ENCODE measurements at regions not wholly inside any gene's neighbourhood (a gene's known extent, or its start where the extent isn't known, plus 50 kb on each side); places are given as distances from the start of the nearest gene placed in this dataset.
"Not testable (repeated sequence)": the region's sequence is repeated elsewhere in the genome, so short reads cannot be mapped to it uniquely, and the experiment has no call there.

- Histone ChIP-seq H3K27me3 (replicated peaks; ENCODE audit: control insufficient read depth, insufficient read depth, low read length, poor library complexity, severe bottlenecking) (no peaks in the 10 kb centered on the region), H3K4me3 (ENCODE audit: insufficient read depth, low read depth, low read length, poor library complexity, severe bottlenecking) (no peak overlapping the region), H3K9me3 (ENCODE audit: control insufficient read depth, low read length) (no peaks in the 10 kb centered on the region), H3K27ac (ENCODE audit: insufficient read depth, low read length, poor library complexity, severe bottlenecking) (no peak overlapping the region), H3K36me3 (ENCODE audit: control insufficient read depth, insufficient read depth, low read length) (no peaks in the 10 kb centered on the region), H3K4me1 (ENCODE audit: control insufficient read depth, insufficient read depth, low read length, poor library complexity, severe bottlenecking) (no peaks in the 10 kb centered on the region)
- no peak for DNase-seq
Measured at GRCh38 chr14:106037380-106037779, 511.0 kb downstream of the TMEM121 start.

DNA sequence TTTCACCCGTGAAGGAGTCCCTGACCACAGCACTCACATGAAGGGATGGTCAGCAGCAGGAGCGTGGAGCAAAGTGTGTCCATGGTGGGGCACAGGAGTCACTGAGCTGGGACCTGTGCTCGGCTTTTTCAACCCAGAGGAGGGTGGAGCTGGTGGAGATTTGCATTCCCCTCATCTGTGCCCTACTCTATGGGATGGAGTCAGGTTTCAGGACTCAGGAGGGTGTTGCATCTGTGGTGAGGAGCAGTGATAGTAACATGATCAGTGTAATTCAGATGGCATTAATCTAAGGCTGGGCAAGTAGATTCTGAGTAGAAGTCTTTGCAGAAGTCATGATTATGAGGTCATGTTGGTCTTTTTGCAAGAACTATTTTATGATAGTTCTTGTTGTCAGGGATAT is 511.9 kb downstream of the TMEM121 start:
- no peaks in the 10 kb centered on the region for H3K9me3 ChIP-seq (ENCODE audit: control insufficient read depth, low read length)
- H3K27ac ChIP-seq (ENCODE audit: insufficient read depth, low read length, poor library complexity, severe bottlenecking), result no peak overlapping the region

DNA sequence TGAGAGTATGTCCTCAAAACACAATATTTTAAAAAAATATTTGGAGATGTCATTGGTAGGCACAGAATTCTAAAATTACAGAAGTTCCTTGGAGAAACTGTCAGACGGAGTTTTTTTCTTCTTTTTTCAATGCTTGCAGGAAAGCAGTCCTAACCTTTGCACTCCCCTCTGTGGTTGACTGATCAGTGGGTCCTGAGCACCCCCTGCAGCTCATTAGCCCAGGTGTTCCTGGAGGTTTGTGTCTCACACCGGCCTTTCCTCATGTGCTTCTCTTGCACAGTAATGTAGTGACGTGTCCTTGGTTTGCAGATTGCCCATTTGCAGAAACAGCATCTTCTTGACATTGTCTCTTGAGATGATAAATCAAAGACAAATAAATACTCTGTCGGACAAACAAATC is 513.0 kb downstream of the TMEM121 start:
- peak in 1 of 3 donors; percentile 39 for DNase-seq
- Histone ChIP-seq H3K9me3 (ENCODE audit: control insufficient read depth, low read length) (no peaks in the 10 kb centered on the region), H3K4me1 (ENCODE audit: control insufficient read depth, insufficient read depth, low read length, poor library complexity, severe bottlenecking) (no peaks in the 10 kb centered on the region)

More for the DNA sequence above, 511.9 kb downstream of the TMEM121 start:
- Histone ChIP-seq H3K4me1 (ENCODE audit: control insufficient read depth, insufficient read depth, low read length, poor library complexity, severe bottlenecking) (no peaks in the 10 kb centered on the region), H3K27me3 (replicated peaks; ENCODE audit: control insufficient read depth, insufficient read depth, low read length, poor library complexity, severe bottlenecking) (no peaks in the 10 kb centered on the region), H3K36me3 (ENCODE audit: control insufficient read depth, insufficient read depth, low read length) (no peaks in the 10 kb centered on the region), H3K4me3 (ENCODE audit: insufficient read depth, low read depth, low read length, poor library complexity, severe bottlenecking) (no peak overlapping the region)
- DNase-seq, result no peak

GRCh38 chr14:106044515-106044914 is 518.1 kb downstream of the TMEM121 start:
- H3K4me1 ChIP-seq (ENCODE audit: control insufficient read depth, insufficient read depth, low read length, poor library complexity, severe bottlenecking), result no peaks in the 10 kb centered on the region
- no peaks in the 10 kb centered on the region for H3K36me3 ChIP-seq (ENCODE audit: control insufficient read depth, insufficient read depth, low read length)
- no peaks in the 10 kb centered on the region for H3K9me3 ChIP-seq (ENCODE audit: control insufficient read depth, low read length)
- no peak overlapping the region for H3K27ac ChIP-seq (ENCODE audit: insufficient read depth, low read length, poor library complexity, severe bottlenecking)
- no peak for DNase-seq
- H3K27me3 ChIP-seq (replicated peaks; ENCODE audit: control insufficient read depth, insufficient read depth, low read length, poor library complexity, severe bottlenecking), result no peaks in the 10 kb centered on the region
- H3K4me3 ChIP-seq (ENCODE audit: insufficient read depth, low read depth, low read length, poor library complexity, severe bottlenecking), result no peak overlapping the region

More for the DNA sequence above, 513.0 kb downstream of the TMEM121 start:
- Histone ChIP-seq H3K36me3 (ENCODE audit: control insufficient read depth, insufficient read depth, low read length) (no peaks in the 10 kb centered on the region), H3K27ac (ENCODE audit: insufficient read depth, low read length, poor library complexity, severe bottlenecking) (no peak overlapping the region), H3K27me3 (replicated peaks; ENCODE audit: control insufficient read depth, insufficient read depth, low read length, poor library complexity, severe bottlenecking) (no peaks in the 10 kb centered on the region), H3K4me3 (ENCODE audit: insufficient read depth, low read depth, low read length, poor library complexity, severe bottlenecking) (no peak overlapping the region)

DNA sequence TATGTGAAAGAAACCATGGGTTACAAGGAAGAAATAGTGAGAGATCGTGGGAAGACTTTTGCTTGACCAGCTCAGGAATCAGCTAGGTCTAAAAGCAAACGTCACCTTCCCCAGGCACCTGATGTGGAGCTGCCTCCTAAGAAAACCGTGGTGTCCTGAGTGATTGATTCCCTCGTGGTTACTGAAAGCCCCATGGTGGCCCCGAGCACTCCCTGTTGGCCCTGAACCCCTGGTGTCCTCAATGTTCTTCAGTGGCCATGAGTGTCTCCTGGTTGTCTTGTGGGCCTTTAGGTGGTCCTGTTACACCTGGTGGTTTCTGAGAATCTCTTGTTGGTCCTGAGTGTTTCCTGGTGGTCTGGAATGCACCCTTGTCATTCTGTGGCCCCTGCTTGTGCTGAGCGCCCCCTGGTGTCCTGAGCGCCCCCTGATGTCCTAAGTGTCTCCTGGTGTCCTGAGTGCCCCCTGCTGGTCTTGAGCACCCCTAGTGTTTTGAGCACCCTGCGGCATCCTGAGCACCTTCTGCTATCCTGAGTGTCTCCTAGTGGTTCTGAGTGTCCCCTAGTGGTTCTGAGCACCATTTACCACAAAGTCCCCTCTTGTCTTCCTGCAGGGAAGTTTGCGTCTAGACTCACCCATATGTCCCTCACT is 518.7 kb downstream of the TMEM121 start:
- Histone ChIP-seq H3K9me3 (ENCODE audit: control insufficient read depth, low read length) (no peaks in the 10 kb centered on the region), H3K27ac (ENCODE audit: insufficient read depth, low read length, poor library complexity, severe bottlenecking) (no peak overlapping the region), H3K4me3 (ENCODE audit: insufficient read depth, low read depth, low read length, poor library complexity, severe bottlenecking) (no peak overlapping the region), H3K4me1 (ENCODE audit: control insufficient read depth, insufficient read depth, low read length, poor library complexity, severe bottlenecking) (no peaks in the 10 kb centered on the region), H3K27me3 (replicated peaks; ENCODE audit: control insufficient read depth, insufficient read depth, low read length, poor library complexity, severe bottlenecking) (no peaks in the 10 kb centered on the region), H3K36me3 (ENCODE audit: control insufficient read depth, insufficient read depth, low read length) (no peaks in the 10 kb centered on the region)
- peak; percentile 45 to 66 (median 53) for DNase-seq

GRCh38 chr14:106051796-106052195 is 525.4 kb downstream of the TMEM121 start:
- no peak overlapping the region for H3K4me3 ChIP-seq (ENCODE audit: insufficient read depth, low read depth, low read length, poor library complexity, severe bottlenecking)
- H3K27me3 ChIP-seq (replicated peaks; ENCODE audit: control insufficient read depth, insufficient read depth, low read length, poor library complexity, severe bottlenecking), result no peaks in the 10 kb centered on the region
- no peak for DNase-seq
- no peaks in the 10 kb centered on the region for H3K4me1 ChIP-seq (ENCODE audit: control insufficient read depth, insufficient read depth, low read length, poor library complexity, severe bottlenecking)
- no peaks in the 10 kb centered on the region for H3K36me3 ChIP-seq (ENCODE audit: control insufficient read depth, insufficient read depth, low read length)
- H3K9me3 ChIP-seq (ENCODE audit: control insufficient read depth, low read length), result no peaks in the 10 kb centered on the region
- H3K27ac ChIP-seq (ENCODE audit: insufficient read depth, low read length, poor library complexity, severe bottlenecking), result no peak overlapping the region

- Histone ChIP-seq H3K36me3 (ENCODE audit: control insufficient read depth, insufficient read depth, low read length) (no peaks in the 10 kb centered on the region), H3K27me3 (replicated peaks; ENCODE audit: control insufficient read depth, insufficient read depth, low read length, poor library complexity, severe bottlenecking) (no peaks in the 10 kb centered on the region), H3K4me3 (ENCODE audit: insufficient read depth, low read depth, low read length, poor library complexity, severe bottlenecking) (no peak overlapping the region), H3K9me3 (ENCODE audit: control insufficient read depth, low read length) (no peaks in the 10 kb centered on the region), H3K4me1 (ENCODE audit: control insufficient read depth, insufficient read depth, low read length, poor library complexity, severe bottlenecking) (no peaks in the 10 kb centered on the region), H3K27ac (ENCODE audit: insufficient read depth, low read length, poor library complexity, severe bottlenecking) (no peak overlapping the region)
- DNase-seq, result no peak
Measured at GRCh38 chr14:106055289-106055688, 528.9 kb downstream of the TMEM121 start.

DNA sequence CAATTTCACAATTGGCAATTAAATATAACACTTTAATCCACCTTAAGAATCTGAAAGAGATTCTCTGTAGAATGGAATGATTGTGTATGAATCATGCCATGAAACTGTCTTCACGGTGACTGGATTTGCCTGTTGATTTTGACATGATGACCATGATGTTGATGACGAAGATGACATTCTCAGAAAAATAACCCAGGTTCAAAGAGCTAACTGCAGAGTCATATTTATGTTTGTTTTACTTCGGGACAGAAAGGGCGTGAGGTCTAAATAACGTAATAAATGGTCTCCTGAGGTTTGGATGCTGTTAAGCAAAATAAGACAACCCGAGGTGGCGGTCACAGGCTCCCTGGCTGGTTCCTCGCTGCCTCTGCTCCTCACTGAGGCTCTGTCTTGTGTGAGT is 532.0 kb downstream of the TMEM121 start:
- Histone ChIP-seq H3K9me3 (ENCODE audit: control insufficient read depth, low read length) (no peaks in the 10 kb centered on the region), H3K36me3 (ENCODE audit: control insufficient read depth, insufficient read depth, low read length) (no peaks in the 10 kb centered on the region), H3K4me1 (ENCODE audit: control insufficient read depth, insufficient read depth, low read length, poor library complexity, severe bottlenecking) (peaks cover 3% of the 10 kb centered on the region), H3K27me3 (replicated peaks; ENCODE audit: control insufficient read depth, insufficient read depth, low read length, poor library complexity, severe bottlenecking) (no peaks in the 10 kb centered on the region), H3K27ac (ENCODE audit: insufficient read depth, low read length, poor library complexity, severe bottlenecking) (no peak overlapping the region), H3K4me3 (ENCODE audit: insufficient read depth, low read depth, low read length, poor library complexity, severe bottlenecking) (no peak overlapping the region)
- DNase-seq, result no peak

GRCh38 chr14:106060276-106060975 is 534.0 kb downstream of the TMEM121 start:
- Histone ChIP-seq H3K4me1 (ENCODE audit: control insufficient read depth, insufficient read depth, low read length, poor library complexity, severe bottlenecking) (peaks cover 3% of the 10 kb centered on the region), H3K4me3 (ENCODE audit: insufficient read depth, low read depth, low read length, poor library complexity, severe bottlenecking) (no peak overlapping the region), H3K27ac (ENCODE audit: insufficient read depth, low read length, poor library complexity, severe bottlenecking) (no peak overlapping the region), H3K27me3 (replicated peaks; ENCODE audit: control insufficient read depth, insufficient read depth, low read length, poor library complexity, severe bottlenecking) (no peaks in the 10 kb centered on the region), H3K9me3 (ENCODE audit: control insufficient read depth, low read length) (no peaks in the 10 kb centered on the region), H3K36me3 (ENCODE audit: control insufficient read depth, insufficient read depth, low read length) (no peaks in the 10 kb centered on the region)
- no peak for DNase-seq

- peak; percentile 42 to 78 (median 65) for DNase-seq
- H3K27me3 ChIP-seq (replicated peaks; ENCODE audit: control insufficient read depth, insufficient read depth, low read length, poor library complexity, severe bottlenecking); H3K27ac ChIP-seq (ENCODE audit: insufficient read depth, low read length, poor library complexity, severe bottlenecking); H3K36me3 ChIP-seq (ENCODE audit: control insufficient read depth, insufficient read depth, low read length); H3K4me3 ChIP-seq (ENCODE audit: insufficient read depth, low read depth, low read length, poor library complexity, severe bottlenecking); H3K4me1 ChIP-seq (ENCODE audit: control insufficient read depth, insufficient read depth, low read length, poor library complexity, severe bottlenecking); H3K9me3 ChIP-seq (ENCODE audit: control insufficient read depth, low read length): not testable (repeated sequence)
Measured at GRCh38 chr14:106061877-106062500, 535.6 kb downstream of the TMEM121 start.

All from effector memory CD4-positive, alpha-beta T cell (primary cell).